SKM-1 treated with dmso at 0.1 percent for 144 hours (cell line): ENCODE measurements at regions not wholly inside any gene's neighbourhood (a gene's known extent, or its start where the extent isn't known, plus 50 kb on each side); places are given as distances from the start of the nearest gene placed in this dataset.
"Not testable (repeated sequence)": the region's sequence is repeated elsewhere in the genome, so short reads cannot be mapped to it uniquely, and the experiment has no call there.

ENCODE experiments used
- DNase-seq: peaks from one replicate; lab custom pipeline; 2025; ENCODE audit not compliant: unreplicated experiment; lab: John Stamatoyannopoulos, UW

DNA sequence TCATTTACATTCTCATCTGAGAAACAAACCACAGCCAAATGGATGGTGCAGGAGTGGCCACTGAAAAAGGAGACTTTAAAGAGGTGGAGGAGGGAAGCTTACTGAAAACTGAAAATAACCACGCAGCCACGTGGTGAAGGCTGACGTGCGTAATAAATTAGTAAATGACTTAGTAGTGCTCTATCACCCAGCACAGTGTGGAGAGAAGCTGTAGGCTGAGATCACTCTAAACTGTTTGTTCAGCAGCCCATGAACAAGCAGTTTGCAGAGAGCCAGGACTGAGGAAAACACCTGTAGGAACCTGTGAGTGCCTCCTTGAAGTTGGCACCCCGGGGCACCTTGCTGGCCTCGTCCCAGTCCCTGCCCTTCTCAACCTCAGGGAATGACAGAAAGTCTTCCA is 193.0 kb downstream of the TXNL1 start:
- DNase-seq = no peak

DNA sequence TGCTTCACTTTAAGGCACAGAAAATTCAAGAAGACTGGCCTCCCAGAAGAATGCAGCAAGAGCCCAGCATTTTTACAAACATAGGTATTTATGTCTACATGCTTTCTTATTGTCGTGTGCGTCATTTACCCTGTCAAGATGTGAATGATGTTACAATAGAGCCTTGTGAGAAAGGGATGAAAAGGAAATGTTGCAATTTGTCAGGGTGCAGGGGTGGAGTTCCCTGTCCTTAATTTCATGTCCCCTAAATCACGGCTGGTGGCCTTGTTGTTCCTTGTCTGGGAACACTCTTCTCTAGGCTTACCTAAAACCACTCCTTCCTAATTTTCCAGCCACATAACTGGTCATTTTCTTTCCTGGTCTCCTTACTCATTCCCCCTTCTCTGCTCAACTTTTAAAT is 194.2 kb downstream of the TXNL1 start:
- no peak for DNase-seq

DNA sequence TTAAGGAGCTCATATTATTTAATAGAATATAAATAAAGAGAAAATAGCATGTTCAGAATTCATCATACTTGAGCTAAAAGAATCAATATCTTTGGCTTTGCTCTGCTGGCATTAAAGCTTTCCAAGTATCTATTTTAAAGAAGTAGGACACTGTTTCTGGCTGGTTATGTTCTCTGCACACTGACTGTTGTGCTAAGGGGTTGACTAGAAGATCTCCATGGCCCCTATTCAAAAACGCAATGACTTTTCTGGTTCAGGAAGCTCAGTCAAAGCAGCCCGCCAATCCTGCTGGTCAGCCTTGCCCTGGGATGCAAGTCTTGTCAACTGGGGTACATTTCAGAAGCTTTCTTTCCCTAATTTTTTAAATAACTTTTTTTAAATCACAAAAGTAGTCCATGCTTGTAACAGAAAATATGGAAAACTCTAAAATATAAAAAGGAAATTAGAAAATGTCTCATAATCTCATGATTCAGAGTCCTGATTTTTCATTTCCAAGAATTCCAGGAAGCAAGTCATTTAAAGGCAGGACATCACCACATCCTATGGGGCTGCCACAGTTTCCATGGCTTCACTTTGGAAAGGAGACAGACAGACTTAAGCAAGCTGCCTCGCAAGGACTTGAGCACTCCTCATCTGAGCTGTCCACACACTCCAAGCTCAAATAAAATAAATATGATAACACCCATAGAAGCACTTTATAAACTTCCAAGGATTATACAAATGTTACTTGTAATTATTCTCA is 195.1 kb downstream of the TXNL1 start:
- no peak for DNase-seq

DNA sequence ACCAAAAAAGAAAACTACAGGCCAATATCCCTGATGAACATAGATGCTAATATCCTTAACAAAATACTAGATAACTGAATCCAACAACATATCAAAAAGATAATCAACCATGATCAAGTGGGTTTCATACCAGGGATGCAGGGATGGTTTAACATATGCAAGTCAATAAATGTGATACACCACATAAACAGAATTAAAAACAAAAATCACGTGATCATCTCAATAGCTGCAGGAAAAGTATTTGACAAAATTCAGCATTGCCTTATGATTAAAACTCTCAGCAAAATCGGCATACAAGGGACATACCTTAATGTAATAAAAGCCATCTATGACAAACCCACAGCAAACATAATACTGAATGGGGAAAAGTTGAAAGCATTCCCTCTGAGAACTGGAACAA is 199.9 kb downstream of the TXNL1 start:
- not testable (repeated sequence) for DNase-seq

DNA sequence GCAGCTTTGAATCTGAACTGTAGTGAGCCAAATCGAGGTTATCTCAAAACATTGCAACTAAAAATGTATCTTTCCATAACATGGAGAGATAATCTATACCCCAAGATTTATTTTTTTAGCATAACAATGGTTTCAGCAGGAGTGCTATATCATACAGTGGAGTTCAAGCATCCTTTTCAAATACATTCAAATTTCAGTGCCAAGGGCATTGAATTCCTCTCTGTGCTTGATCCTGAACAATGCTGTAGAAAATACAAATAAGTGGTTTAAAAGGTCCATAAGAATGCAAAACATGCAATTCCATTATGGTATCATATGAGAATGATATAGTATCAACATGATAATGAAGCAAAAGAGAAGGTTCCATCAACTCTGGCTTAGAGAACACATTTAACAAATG is 201.7 kb downstream of the TXNL1 start:
- no peak for DNase-seq

DNA sequence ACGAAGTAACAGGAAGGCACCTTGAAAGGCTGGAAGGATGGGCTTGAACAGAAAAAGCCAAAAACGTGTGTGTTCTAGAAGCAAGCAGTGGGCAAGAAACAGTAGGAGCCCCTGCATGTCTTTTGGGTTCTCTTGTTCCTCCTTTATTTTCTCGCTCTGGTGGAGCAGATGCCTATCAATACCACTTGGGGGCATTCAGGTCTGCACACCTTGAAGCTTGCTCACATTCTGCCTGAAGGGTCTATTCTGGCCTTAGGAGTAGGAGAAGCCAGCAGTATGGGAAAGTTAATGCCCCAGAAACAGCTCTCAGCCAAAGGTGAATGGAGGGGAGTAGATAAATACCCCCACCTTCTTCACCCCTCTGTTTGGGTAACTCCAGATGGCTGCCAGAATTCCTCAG is 204.5 kb downstream of the TXNL1 start:
- no peak for DNase-seq

DNA sequence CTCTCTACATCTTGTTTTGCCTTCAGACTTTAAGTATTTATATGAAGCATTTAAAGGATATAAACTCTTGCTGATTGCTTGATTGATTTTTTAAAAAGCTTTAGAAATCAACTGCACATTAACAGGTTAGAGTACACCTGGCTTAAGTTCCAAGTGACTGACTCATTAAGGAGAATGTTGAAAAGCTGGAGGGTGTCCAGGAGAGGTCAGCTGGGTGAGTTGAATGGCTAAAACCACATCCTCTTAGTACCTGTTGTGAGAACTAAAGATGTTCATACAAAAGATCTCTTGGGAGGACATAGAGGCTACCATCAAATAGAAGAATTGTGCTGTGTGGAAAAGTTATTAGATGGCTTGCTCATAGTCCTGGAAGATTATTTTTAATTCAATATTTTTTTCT is 206.8 kb downstream of the TXNL1 start:
- DNase-seq = no peak

DNA sequence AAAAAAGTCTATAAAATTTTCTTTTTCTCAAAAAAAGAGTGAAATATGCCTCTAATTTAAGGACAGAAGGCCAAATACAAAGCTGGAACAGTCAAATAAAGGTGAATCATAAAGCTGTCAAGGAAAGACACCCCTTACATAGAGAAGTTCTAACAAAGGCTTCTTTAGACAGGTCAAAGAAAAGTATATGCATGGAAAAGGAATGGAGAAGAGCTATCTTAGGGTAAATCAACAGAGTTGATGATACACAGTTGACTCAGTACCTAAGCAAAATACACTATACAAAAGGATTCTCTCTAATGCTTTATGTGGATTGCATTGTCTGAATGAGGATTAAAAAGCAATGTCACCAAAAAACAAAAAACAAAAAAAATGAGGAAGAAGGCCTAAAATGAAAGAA is 214.8 kb downstream of the TXNL1 start:
- DNase-seq = no peak

DNA sequence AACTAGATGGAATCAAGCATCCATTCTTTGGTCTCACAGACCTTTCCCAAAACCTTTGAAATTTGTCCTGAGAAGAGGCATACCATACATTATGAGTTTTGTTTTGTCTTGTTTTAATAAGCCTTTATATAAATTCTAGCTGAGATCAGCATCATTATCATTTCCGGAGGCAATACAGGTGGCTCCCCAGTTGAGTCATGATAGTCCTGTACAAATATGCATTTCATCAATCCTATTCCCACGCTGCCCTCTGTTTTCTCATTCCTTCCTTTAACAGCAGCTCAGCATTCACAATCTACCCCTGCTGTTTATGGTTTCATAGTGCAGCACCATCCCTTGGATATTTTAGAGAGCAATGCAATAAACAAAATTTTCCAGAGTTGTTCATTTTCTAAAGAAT is 216.7 kb downstream of the TXNL1 start:
- no peak for DNase-seq

DNA sequence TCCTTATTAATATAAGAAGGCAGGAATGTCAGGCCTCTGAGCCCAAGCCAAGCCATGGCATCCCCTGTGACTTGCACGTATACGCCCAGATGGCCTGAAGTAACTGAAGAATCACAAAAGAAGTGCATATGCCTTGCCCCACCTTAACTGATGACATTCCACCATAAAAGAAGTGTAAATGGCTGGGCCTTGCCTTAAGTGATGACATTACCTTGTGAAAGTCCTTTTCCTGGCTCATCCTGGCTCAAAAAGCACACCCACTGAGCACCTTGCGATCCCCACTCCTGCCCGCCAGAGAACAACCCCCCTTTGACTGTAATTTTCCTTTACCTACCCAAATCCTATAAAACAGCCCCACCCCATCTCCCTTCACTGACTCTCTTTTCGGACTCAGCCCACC is 217.5 kb downstream of the TXNL1 start:
- not testable (repeated sequence) for DNase-seq

DNA sequence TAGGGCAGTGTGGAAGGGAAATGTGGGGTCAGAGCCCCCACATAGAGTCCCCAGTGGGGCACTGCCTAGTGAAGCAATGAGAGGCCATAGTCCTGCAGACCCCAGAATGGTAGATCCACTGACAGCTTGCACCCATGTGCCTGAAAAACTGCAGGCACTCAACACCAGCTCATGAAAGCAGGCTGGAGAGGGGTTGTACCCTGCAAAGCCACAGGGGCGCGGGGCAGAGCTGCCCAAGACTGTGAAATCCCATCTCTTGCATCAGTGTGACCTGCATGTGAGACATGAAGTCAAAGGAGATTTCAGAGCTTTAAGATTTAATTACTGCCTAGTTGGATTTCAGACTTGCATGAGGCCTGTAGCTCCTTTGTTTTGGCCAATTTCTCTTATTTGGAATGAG is 224.0 kb downstream of the TXNL1 start:
- DNase-seq = no peak

DNA sequence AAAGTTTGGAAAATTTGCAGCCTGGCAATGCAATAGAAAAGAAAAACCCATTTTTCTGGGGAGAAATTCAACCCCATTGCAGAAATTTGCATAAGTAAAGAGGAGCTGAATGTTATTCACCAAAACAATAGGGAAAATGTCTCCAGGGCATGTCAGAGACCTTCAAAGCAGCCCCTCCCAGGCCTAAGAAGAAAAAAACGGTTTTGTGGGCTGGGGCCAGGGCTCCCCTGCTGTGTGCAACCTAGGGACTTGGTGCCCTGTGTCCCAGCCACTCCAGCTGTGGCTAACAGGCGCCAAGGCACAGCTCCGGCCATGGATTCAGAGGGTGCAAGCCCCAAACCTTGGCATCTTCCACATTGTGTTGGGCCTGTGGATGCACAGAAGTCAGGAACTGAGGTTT is 224.5 kb downstream of the TXNL1 start:
- no peak for DNase-seq

DNA sequence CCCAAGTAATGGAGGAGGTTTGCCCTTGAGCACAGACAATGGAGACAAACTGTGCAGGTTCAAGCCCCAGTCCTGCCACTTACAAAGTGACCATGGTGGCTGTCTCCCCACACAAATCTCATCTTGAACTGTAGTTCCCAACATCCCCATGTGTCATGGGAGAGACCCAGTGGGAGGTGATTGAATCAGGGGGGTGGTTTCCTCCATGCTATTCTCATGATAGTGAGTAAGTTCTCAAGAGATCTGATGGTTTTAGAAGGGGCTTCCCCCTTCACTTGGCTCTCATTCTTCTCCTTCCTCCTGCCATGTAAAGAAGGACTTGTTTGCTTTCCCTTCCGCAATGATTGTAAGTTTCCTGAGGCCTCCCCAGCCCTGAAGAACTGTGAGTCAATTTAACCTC is 225.4 kb downstream of the TXNL1 start:
- no peak for DNase-seq

DNA sequence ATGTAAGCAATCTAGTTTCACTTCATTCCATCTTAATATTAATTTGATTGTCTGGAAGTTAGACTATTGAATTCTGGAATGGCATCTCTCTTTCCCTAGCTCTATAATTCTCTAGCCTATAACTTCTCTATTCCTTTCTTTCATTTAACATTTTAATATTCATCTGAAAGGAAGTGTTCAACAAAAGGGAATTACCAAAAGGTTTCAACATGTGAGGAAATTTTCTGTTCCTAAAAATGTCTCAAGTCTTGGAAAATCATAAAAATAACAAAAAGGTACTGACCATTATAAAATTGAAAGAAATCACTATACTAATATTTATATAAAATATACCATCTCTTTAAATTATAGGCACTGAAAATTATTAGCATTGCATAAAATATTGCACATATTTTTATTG is 228.7 kb downstream of the TXNL1 start:
- no peak for DNase-seq

DNA sequence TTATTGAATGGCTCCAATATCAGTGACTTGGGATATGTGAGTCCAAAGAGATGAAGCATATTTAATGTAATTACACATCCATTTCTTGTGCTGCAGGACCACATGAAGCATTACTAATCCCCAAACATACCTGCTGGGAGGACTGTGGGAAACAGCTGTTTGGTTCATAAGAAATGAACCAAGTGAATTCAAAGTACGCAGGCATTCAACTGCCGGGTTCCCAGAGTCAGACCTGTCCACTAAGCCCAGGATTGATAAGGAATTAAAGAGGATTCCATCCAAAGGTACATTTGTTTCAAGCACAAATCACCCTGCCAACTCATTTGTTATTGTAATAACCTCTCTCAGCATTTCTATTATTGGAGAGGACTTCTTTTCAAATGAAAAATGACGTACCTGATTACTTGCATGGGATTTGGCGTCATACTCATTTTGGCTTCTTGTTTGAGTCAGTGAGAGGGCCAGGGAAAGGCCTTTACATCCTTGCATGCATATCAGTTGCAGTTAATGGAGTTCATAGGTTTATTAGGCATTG is 230.7 kb downstream of the TXNL1 start:
- DNase-seq = no peak

DNA sequence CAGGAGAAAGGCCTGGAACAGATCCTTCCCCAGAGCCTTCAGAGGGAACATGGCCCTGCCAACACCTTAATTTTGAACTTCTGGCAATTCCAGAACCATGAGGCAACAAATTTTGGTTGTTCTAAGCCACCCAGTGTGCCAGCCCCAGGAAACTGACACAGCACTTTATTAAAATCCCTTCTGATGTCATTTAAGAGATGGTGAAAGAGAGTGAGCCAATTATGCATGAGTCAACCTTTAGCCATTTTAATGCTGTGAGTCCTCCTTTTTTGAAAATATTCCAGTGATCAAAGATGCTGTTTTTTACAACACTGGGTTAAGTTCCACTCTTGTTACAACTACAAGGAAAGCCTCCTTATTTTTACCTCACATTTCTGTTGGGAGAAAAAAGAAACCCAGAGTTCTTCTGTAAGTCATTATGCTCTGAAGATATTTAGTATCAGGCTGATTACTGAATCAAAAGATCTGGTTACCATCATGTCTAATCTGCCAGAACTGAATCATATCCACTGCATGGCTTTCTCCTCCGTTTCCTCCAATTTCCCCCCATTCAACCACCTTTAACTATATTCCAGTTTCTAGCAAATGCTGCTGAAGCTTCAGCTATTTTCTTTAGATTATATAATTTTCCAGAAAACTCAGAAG is 235.4 kb downstream of the TXNL1 start:
- no peak for DNase-seq

DNA sequence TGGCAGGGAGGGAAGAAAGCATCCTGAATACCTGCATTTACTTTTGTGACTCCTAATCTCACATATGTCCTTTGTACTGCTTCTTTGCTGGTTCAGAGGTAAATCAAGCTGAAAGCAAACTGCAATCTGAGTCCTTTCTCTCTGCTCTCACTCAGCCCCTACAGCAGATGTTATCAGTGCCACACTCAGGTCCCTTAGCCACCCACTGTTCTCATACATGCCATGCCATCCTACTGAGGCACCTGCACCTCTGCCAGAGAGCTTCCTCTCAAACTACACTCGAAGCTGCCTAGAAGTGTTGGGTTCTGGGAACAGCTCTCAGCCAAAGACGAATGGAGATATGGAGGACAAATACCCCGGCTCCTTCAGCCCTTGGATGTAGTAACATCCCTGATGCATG is 244.5 kb downstream of the TXNL1 start:
- no peak for DNase-seq

DNA sequence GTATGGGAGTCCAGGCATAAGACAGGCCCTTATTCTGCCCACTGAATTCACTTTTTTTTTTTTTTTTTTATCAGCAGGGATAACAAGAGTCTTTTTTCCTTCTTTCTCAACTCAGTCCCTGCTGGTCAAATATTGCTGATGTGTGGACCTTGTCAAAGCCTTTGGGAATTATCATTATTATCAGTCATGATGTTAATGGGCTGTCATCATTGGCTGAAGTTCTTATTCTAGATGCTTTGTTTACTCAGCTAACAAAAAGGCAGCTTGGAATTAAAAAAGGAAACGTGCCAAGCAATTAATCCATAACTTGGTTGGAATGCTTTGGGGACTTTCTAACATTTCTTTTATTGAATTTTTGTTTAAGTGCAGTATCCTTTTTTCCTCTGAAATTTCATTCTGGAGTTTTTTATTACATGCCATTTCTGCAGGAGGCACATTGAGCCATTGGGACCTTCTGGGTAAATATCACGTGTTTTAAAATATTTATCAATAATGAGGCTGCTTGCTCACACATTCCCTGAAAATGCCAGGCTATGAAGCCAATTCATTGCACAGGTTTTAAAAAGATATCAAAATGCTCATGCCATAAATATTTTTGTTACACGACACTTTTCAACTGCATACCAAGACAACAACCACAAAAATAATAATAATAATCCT is 246.3 kb downstream of the TXNL1 start:
- no peak for DNase-seq

DNA sequence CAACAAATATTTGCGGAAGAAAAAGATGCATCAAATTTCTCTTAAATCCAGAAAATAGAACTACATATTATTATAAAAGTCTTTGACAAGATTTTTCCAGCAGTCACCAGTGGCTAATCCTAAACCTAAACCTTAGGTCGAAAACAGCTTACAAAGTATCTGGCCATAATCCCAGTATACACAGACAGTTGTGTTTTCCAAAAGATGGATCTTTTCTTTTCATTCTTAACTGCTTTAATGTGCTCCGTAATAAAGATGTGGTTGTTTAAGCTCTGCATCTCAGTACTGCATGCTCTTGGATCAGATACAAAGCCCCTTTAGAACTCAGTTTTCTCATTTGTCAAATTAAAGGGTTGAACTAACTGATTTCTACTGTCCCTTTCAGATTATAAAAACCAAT is 247.8 kb downstream of the TXNL1 start:
- DNase-seq = no peak

DNA sequence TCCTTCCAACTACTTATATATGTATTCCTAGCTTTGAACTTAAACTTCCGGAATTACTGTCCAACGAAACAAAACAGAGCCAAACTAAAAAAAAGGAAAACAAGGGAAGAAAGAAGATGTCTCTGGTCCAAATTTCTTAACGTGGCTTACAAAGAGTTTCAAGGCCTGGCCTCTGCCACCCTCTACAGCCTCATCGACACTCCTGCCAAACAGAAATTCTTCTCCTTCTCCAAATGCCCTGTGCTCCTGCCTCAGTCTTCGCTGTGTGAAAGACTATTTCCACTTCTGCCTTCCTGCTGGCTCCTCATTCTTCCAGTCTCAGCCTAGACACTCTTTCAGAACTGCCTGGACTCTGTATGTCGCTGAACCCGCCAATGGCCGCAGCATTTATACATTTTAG is 249.2 kb downstream of the TXNL1 start:
- no peak for DNase-seq

DNA sequence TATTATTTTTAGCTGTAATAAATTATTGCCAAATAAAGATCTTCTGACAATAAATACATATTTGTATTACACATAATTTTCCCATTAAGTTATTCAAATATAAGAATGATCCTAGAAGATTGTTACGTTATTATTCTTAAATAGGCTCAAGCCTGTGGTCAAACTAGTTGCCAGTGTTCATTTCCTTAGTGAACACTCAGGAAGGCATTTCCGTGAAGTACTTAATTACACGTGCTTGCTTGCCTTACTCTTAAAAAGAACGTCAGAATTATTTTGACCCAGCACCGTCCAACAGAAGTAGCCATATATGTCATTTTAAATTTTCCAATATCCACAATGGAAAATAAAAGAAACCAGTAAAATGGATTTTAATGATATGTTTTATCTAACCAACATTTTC is 249.8 kb downstream of the TXNL1 start:
- no peak for DNase-seq

DNA sequence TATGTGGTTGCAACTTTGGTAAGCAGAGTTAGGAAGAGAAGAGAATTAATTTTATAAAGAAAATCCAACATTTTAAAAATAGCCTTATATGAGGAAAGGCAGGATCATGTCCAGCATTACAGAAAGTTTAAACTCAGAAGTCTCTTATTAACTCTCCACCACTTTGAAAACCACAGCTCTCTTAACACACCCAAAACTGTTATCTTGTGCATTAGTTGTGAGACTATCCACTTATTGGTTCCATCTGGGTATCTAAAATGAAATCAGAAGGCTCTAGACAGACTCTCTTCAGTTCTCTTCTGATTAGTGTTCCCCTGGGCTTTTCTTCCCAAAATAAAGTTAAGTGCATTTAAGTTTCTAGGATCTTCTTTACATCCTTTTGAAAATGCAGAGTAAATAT is 251.5 kb downstream of the TXNL1 start:
- DNase-seq = no peak
